Keratinocyte (primary cell): ENCODE measurements at regions not wholly inside any gene's neighbourhood (a gene's known extent, or its start where the extent isn't known, plus 50 kb on each side); places are given as distances from the start of the nearest gene placed in this dataset.

Experiments
- DNase-seq: peaks from one replicate; pipeline ENCODE4 v3.0.0-alpha.2; 2011; ENCODE audit warnings: low read depth, missing footprints, low spot score
- FAIRE-seq: peaks from 2 replicates; lab custom pipeline; 2011; peaks lifted over from hg19 to GRCh38; lab: Jason Lieb, UNC
- H2AFZ ChIP-seq: 2 replicates; pipeline ENCODE4 v1.6.0; 2012; ENCODE audit warnings: low read length, control low read depth, inconsistent platforms; ENCODE audit not compliant: control insufficient read depth
- H3K27ac ChIP-seq: 2 replicates; pipeline ENCODE4 v1.5.1; 2011; ENCODE audit warnings: low read length; ENCODE audit not compliant: control insufficient read depth, insufficient read depth
- H3K27me3 ChIP-seq: 3 replicates; pipeline ENCODE4 v1.6.0; 2011; ENCODE audit warnings: low read length; ENCODE audit not compliant: control insufficient read depth, insufficient read depth; ENCODE audit errors: extremely low read depth
- H3K36me3 ChIP-seq, 2 experiments: 2 replicates in 1 of 2; 3 replicates in 1 of 2; pipeline ENCODE4 v1.5.1; 2011; ENCODE audit warnings: low read length in 2 of 2, mild to moderate bottlenecking in 1 of 2; ENCODE audit not compliant: control insufficient read depth in 2 of 2, insufficient read depth in 2 of 2; ENCODE audit errors: extremely low read depth in 1 of 2
- H3K4me1 ChIP-seq: 3 replicates; pipeline ENCODE4 v1.5.1; 2011; ENCODE audit warnings: low read length; ENCODE audit not compliant: control insufficient read depth, insufficient read depth; ENCODE audit errors: extremely low read depth
- H3K4me2 ChIP-seq: 3 replicates; pipeline ENCODE4 v1.6.0; 2011; ENCODE audit warnings: low read depth, low read length; ENCODE audit not compliant: control insufficient read depth, insufficient read depth; ENCODE audit errors: extremely low read depth
- H3K4me3 ChIP-seq, 3 experiments: fragments of 200-600 bp in 1 of 3; sonication (generic) in 1 of 3; 2 replicates in 2 of 3; 3 replicates in 1 of 3; pipeline ENCODE4 v1.5.1; 2011 to 2016; ENCODE audit warnings: low read length in 3 of 3, mild to moderate bottlenecking in 3 of 3, control low read depth in 2 of 3, inconsistent platforms in 1 of 3, low read depth in 1 of 3, mixed read lengths in 1 of 3, mixed run types in 1 of 3, moderate library complexity in 1 of 3; ENCODE audit not compliant: control insufficient read depth in 2 of 3, insufficient read depth in 2 of 3; ENCODE audit errors: extremely low read depth in 1 of 3
- H3K79me2 ChIP-seq: 2 replicates; pipeline ENCODE4 v1.6.0; 2012; ENCODE audit warnings: low read length; ENCODE audit not compliant: control insufficient read depth, insufficient read depth
- H3K9ac ChIP-seq: 3 replicates; pipeline ENCODE4 v1.6.0; 2011; ENCODE audit warnings: low read length; ENCODE audit not compliant: control insufficient read depth, insufficient read depth; ENCODE audit errors: extremely low read depth
- H3K9me1 ChIP-seq: 3 replicates; pipeline ENCODE4 v1.6.0; 2011; ENCODE audit warnings: low read length; ENCODE audit not compliant: control insufficient read depth, insufficient read depth; ENCODE audit errors: extremely low read depth
- H3K9me3 ChIP-seq: 2 replicates; pipeline ENCODE4 v1.5.1; 2012; ENCODE audit warnings: low read depth, low read length; ENCODE audit not compliant: control insufficient read depth
- H4K20me1 ChIP-seq: 3 replicates; pipeline ENCODE4 v1.6.0; 2011; ENCODE audit warnings: low read length; ENCODE audit not compliant: control insufficient read depth, insufficient read depth; ENCODE audit errors: extremely low read depth
- CTCF ChIP-seq, 3 experiments: IDR thresholded peaks in 1 of 3; conservative IDR thresholded peaks in 1 of 3; optimal IDR thresholded peaks in 1 of 3; 2 replicates in 2 of 3; 3 replicates in 1 of 3; pipeline versions ENCODE3 to v1.5.1; 2011; ENCODE audit warnings: low read length in 3 of 3, mild to moderate bottlenecking in 3 of 3, moderate library complexity in 2 of 3, control low read depth in 1 of 3, inconsistent platforms in 1 of 3; ENCODE audit not compliant: insufficient read depth in 2 of 3; ENCODE audit errors: extremely low read depth in 1 of 3
- EZH2 ChIP-seq: IDR thresholded peaks from one replicate; pipeline ENCODE4 v1.6.1; 2012; ENCODE audit warnings: inconsistent platforms, mild to moderate bottlenecking, low read length, moderate library complexity
- dilution Hi-C: fragments of 300-500 bp; cut with MboI; formaldehyde crosslinking; loops from one replicate; pipeline ENCODE4 v1.7.0; 2020; ENCODE audit warnings: low sequenced_read_pairs; ENCODE audit not compliant: extremely low pct_ligation_motif_present

- Histone ChIP-seq H3K4me1 (no peaks in the 10 kb centered on the region), H3K4me3 (no peak overlapping the region), H3K9me1 (no peaks in the 10 kb centered on the region), H3K4me2 (no peak overlapping the region), H4K20me1 (no peaks in the 10 kb centered on the region), H3K27me3 (no peaks in the 10 kb centered on the region), H3K9me3 (no peaks in the 10 kb centered on the region), H3K9ac (no peak overlapping the region), H3K27ac (no peak overlapping the region), H3K79me2 (no peaks in the 10 kb centered on the region), H3K36me3 (no peaks in the 10 kb centered on the region), H2AFZ (no peak overlapping the region)
- dilution Hi-C loops, result no loop called here
- FAIRE-seq (no peak), DNase-seq (no peak)
- TF ChIP-seq EZH2, result no peak
- no peak for TF ChIP-seq CTCF (optimal IDR thresholded peaks at IDR 0.05 in 1 of 3, IDR thresholded peaks at IDR 0.05 in 1 of 3, conservative IDR thresholded peaks at IDR 0.05 in 1 of 3; ENCODE audit: extremely low read depth in 1 of 3, insufficient read depth in 2 of 3, low read length in 3 of 3)
These were observed 123.9 kb upstream of the SGCE start for GRCh38 chr7:94779861-94780260.

- H2AFZ ChIP-seq, result no peak overlapping the region
- H3K27me3 ChIP-seq, result no peaks in the 10 kb centered on the region
- no peaks in the 10 kb centered on the region for H3K4me1 ChIP-seq
- no peaks in the 10 kb centered on the region for H3K9me3 ChIP-seq
- H4K20me1 ChIP-seq, result no peaks in the 10 kb centered on the region
- no peak overlapping the region for H3K4me3 ChIP-seq
- H3K4me2 ChIP-seq, result no peak overlapping the region
- no peaks in the 10 kb centered on the region for H3K36me3 ChIP-seq
- no peak for FAIRE-seq
- TF ChIP-seq CTCF (optimal IDR thresholded peaks at IDR 0.05 in 1 of 3, IDR thresholded peaks at IDR 0.05 in 1 of 3, conservative IDR thresholded peaks at IDR 0.05 in 1 of 3; ENCODE audit: extremely low read depth in 1 of 3, insufficient read depth in 2 of 3, low read length in 3 of 3), result no peak
- TF ChIP-seq EZH2, result no peak
- DNase-seq, result no peak
- no peak overlapping the region for H3K27ac ChIP-seq
- no peaks in the 10 kb centered on the region for H3K79me2 ChIP-seq
- dilution Hi-C loops, result no loop called here
- no peaks in the 10 kb centered on the region for H3K9me1 ChIP-seq
- no peak overlapping the region for H3K9ac ChIP-seq
These were observed 125.3 kb upstream of the SGCE start for GRCh38 chr7:94781236-94781635.
